Osteocyte (in vitro differentiated cells): ENCODE measurements at regions not wholly inside any gene's neighbourhood (a gene's known extent, or its start where the extent isn't known, plus 50 kb on each side); places are given as distances from the start of the nearest gene placed in this dataset.
"Not testable (repeated sequence)": the region's sequence is repeated elsewhere in the genome, so short reads cannot be mapped to it uniquely, and the experiment has no call there.

Experiments
- DNase-seq: peaks from one replicate; pipeline ENCODE4 v3.0.0; 2021; ENCODE audit warnings: mixed read lengths; ENCODE audit not compliant: unreplicated experiment; ENCODE audit errors: extremely low spot score
- H3K27ac Mint-ChIP-seq: one replicate; pipeline ENCODE4 v1.8.0; 2021; ENCODE audit warnings: mild to moderate bottlenecking, mixed read lengths; ENCODE audit not compliant: unreplicated experiment
- H3K27me3 Mint-ChIP-seq: one replicate; pipeline ENCODE4 v1.8.0; 2021; ENCODE audit warnings: mixed read lengths; ENCODE audit not compliant: unreplicated experiment
- H3K36me3 Mint-ChIP-seq: one replicate; pipeline ENCODE4 v1.8.0; 2021; ENCODE audit warnings: mixed read lengths; ENCODE audit not compliant: unreplicated experiment
- H3K4me1 Mint-ChIP-seq: one replicate; pipeline ENCODE4 v1.8.0; 2021; ENCODE audit warnings: mixed read lengths; ENCODE audit not compliant: unreplicated experiment
- H3K4me3 Mint-ChIP-seq: one replicate; pipeline ENCODE4 v1.8.0; 2021; ENCODE audit warnings: mild to moderate bottlenecking, moderate library complexity, mixed read lengths; ENCODE audit not compliant: unreplicated experiment
- H3K9me3 Mint-ChIP-seq: one replicate; pipeline ENCODE4 v1.8.0; 2021; ENCODE audit warnings: mixed read lengths; ENCODE audit not compliant: unreplicated experiment
- CTCF ChIP-seq: fragments of 200-600 bp; sonication (generic); IDR thresholded peaks from 2 replicates; pipeline ENCODE4 v1.5.0; 2021; ENCODE audit warnings: antibody characterized with exemption, mild to moderate bottlenecking, moderate library complexity

GRCh38 chr2:61660511-61661388 lies 122.6 kb upstream of the XPO1 start:
- no peak for DNase-seq
- Mint-ChIP-seq H3K27ac (no peak overlapping the region), H3K9me3 (no peaks in the 10 kb centered on the region), H3K4me3 (no peak overlapping the region), H3K27me3 (peaks cover 13% of the 10 kb centered on the region), H3K4me1 (peaks cover 3% of the 10 kb centered on the region), H3K36me3 (no peaks in the 10 kb centered on the region)
- no peak for TF ChIP-seq CTCF

- peak; percentile 13 for DNase-seq
- no peak overlapping the region for H3K27ac Mint-ChIP-seq
- H3K27me3 Mint-ChIP-seq = peaks cover 4% of the 10 kb centered on the region
- H3K36me3 Mint-ChIP-seq = no peaks in the 10 kb centered on the region
- H3K9me3 Mint-ChIP-seq = no peaks in the 10 kb centered on the region
- H3K4me1 Mint-ChIP-seq = peaks cover 3% of the 10 kb centered on the region
- peak; percentile 74 for TF ChIP-seq CTCF
- no peak overlapping the region for H3K4me3 Mint-ChIP-seq
Measured at GRCh38 chr2:61658841-61659780, 121.0 kb upstream of the XPO1 start.

- not testable (repeated sequence) for H3K27me3 Mint-ChIP-seq, H3K27ac Mint-ChIP-seq, H3K9me3 Mint-ChIP-seq, H3K4me3 Mint-ChIP-seq, H3K36me3 Mint-ChIP-seq, H3K4me1 Mint-ChIP-seq
- peak; percentile 23 for DNase-seq
Measured at GRCh38 chr2:61649946-61650345, 111.8 kb upstream of the XPO1 start.

- no peaks in the 10 kb centered on the region for H3K36me3 Mint-ChIP-seq
Measured at GRCh38 chr2:61649021-61649420, 110.9 kb upstream of the XPO1 start.

GRCh38 chr2:61647044-61647443 lies 108.9 kb upstream of the XPO1 start:
- Mint-ChIP-seq H3K9me3 (peaks cover 5% of the 10 kb centered on the region), H3K4me1 (peaks cover 6% of the 10 kb centered on the region), H3K4me3 (no peak overlapping the region), H3K36me3 (no peaks in the 10 kb centered on the region), H3K27me3 (no peaks in the 10 kb centered on the region), H3K27ac (no peak overlapping the region)
- no peak for TF ChIP-seq CTCF
- peak; percentile 48 for DNase-seq

More at GRCh38 chr2:61649021-61649420, 110.9 kb upstream of the XPO1 start:
- peaks cover 5% of the 10 kb centered on the region for H3K9me3 Mint-ChIP-seq
- DNase-seq = peak; percentile 10
- no peaks in the 10 kb centered on the region for H3K27me3 Mint-ChIP-seq
- H3K4me1 Mint-ChIP-seq = peaks cover 6% of the 10 kb centered on the region
- no peak overlapping the region for H3K27ac Mint-ChIP-seq
- TF ChIP-seq CTCF = no peak
- no peak overlapping the region for H3K4me3 Mint-ChIP-seq
